SK-N-MC (cell line): ENCODE measurements at regions not wholly inside any gene's neighbourhood (a gene's known extent, or its start where the extent isn't known, plus 50 kb on each side); places are given as distances from the start of the nearest gene placed in this dataset.

ENCODE experiments used
- DNase-seq: peaks from one replicate; pipeline ENCODE4 v3.0.0-alpha.2; 2011; ENCODE audit warnings: low read depth, low spot score
- H3K27ac ChIP-seq: fragments of 200-600 bp; sonication (generic); 2 replicates; pipeline ENCODE4 v1.5.1; 2016; ENCODE audit warnings: mixed run types
- H3K36me3 ChIP-seq: fragments of 200-600 bp; sonication (generic); 2 replicates; pipeline ENCODE4 v1.6.1; 2017; ENCODE audit warnings: antibody characterized with exemption, low read length, mixed read lengths; ENCODE audit not compliant: insufficient read depth
- H3K4me3 ChIP-seq: fragments of 200-600 bp; sonication (generic); 2 replicates; pipeline ENCODE4 v1.5.1; 2016
- H3K9ac ChIP-seq: fragments of 200-600 bp; sonication (generic); 2 replicates; pipeline ENCODE4 v1.8.0; 2017; ENCODE audit warnings: mixed run types, mixed read lengths; ENCODE audit not compliant: insufficient read length
- H3K9me3 ChIP-seq: fragments of 200-600 bp; sonication (generic); 2 replicates; pipeline ENCODE4 v1.6.1; 2017; ENCODE audit warnings: low read depth, mild to moderate bottlenecking, antibody characterized with exemption, low read length, moderate library complexity, mixed read lengths
- EZH2 ChIP-seq: fragments of 200-600 bp; sonication (generic); IDR thresholded peaks from one replicate; pipeline ENCODE4 v1.6.1; 2017; ENCODE audit warnings: antibody characterized with exemption
- FOXP2 ChIP-seq: optimal IDR thresholded peaks from 2 replicates; pipeline ENCODE3; 2011; ENCODE audit warnings: mild to moderate bottlenecking, moderate library complexity; ENCODE audit not compliant: insufficient read depth; ENCODE audit errors: extremely low read length, control extremely low read depth
- POLR2AphosphoS5 ChIP-seq: IDR thresholded peaks from 2 replicates; pipeline ENCODE4 v1.6.1; 2012; ENCODE audit warnings: mild to moderate bottlenecking, low read depth, low read length, borderline replicate concordance

DNA sequence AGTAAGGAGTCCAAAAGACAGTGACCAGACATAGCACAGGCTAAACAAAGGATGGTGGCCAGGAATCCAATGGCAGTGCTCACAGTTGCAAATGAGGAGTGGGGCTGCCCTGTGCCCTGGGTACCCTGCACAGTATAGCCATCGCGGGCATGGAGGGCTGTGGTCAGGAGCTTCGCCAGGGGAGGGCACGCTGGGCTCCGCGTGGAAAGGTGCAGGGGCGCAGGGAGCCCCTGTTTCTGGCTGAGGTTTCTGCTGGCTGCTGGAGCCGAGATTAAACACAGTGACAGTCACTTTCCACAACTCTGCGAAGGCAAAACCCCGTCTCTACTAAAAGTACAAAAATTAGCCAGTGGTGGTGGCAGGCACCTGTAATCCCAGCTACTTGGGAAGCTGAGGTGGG, 194.7 kb downstream of the GALR1 start:
- DNase-seq: no peak
- Histone ChIP-seq H3K9ac (no peak overlapping the region), H3K27ac (no peak overlapping the region), H3K9me3 (no peaks in the 10 kb centered on the region), H3K36me3 (no peaks in the 10 kb centered on the region), H3K4me3 (no peak overlapping the region)
- TF ChIP-seq FOXP2: no peak
- TF ChIP-seq POLR2AphosphoS5: no peak
- TF ChIP-seq EZH2: no peak

DNA sequence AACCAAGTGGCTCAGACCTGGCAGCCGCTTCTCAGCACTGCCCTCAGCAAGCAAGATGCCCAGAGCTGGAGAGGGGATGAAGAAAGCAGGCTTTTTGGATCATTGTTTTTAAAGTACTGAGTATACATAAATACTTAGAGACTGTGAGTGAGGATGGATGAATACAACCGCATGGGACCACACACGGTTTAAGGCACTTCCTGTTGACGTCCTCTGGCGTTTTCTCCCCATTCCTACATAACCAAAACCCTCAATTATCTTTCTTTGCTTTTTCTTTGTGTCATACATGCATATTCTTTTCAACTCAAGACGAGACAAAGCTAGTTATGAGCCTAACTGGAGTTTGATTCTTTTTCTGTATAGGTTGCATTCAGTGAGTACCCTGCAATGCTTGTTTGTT, 198.4 kb downstream of the GALR1 start:
- no peaks in the 10 kb centered on the region for H3K36me3 ChIP-seq
- no peaks in the 10 kb centered on the region for H3K9me3 ChIP-seq
- no peak overlapping the region for H3K27ac ChIP-seq
- H3K4me3 ChIP-seq: no peak overlapping the region
- no peak for DNase-seq
- TF ChIP-seq POLR2AphosphoS5: no peak
- no peak overlapping the region for H3K9ac ChIP-seq

DNA sequence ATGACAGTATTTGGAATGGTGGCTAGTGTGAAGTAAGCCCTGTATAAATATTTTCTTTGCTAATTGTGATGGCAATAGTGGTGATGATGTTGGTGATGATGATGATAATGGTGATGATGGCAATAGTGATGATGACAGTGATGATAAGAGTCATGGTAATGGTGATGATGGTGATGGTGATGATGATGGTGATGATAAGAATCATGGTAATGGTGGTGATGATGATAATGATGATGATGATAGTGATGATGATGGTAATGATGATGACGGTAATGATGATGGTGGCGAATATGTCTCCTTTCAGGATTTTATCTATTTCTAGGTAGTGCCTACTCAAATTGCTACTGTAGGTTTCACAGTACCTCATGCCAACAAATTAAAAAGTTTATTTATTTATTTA, 205.4 kb downstream of the GALR1 start:
- Histone ChIP-seq H3K27ac (no peak overlapping the region), H3K9ac (no peak overlapping the region), H3K9me3 (no peaks in the 10 kb centered on the region), H3K4me3 (no peak overlapping the region), H3K36me3 (no peaks in the 10 kb centered on the region)
- DNase-seq: no peak
- no peak for TF ChIP-seq FOXP2
- TF ChIP-seq EZH2: no peak
- no peak for TF ChIP-seq POLR2AphosphoS5

DNA sequence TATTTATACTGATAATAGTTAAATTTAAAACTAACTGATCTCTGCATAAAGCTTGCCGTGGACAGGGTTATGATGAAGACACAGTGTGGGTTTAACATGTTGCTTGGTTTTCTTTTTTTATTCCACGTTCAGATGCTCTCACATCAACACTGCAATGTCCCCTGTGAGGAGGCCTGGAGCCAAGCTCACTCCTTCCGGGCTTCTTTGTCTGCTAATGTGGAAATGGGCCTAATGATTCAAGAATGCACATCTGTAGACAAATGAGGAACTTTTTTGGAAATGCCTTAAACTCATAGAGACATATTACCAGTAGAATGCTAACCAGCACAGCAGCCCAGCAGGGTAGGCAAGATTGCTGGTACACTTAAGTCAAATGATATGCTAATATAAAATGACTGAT, 208.0 kb downstream of the GALR1 start:
- no peak overlapping the region for H3K9ac ChIP-seq
- DNase-seq: no peak

GRCh38 chr18:77461062-77461688, 211.5 kb downstream of the GALR1 start:
- TF ChIP-seq POLR2AphosphoS5: no peak
- no peak for TF ChIP-seq FOXP2
- no peak for TF ChIP-seq EZH2
- H3K9ac ChIP-seq: no peak overlapping the region
- no peaks in the 10 kb centered on the region for H3K9me3 ChIP-seq
- H3K4me3 ChIP-seq: no peak overlapping the region
- no peaks in the 10 kb centered on the region for H3K36me3 ChIP-seq
- H3K27ac ChIP-seq: no peak overlapping the region
- no peak for DNase-seq

More for the DNA sequence above, 208.0 kb downstream of the GALR1 start:
- TF ChIP-seq EZH2 (no peak), FOXP2 (no peak), POLR2AphosphoS5 (no peak)
- Histone ChIP-seq H3K36me3 (no peaks in the 10 kb centered on the region), H3K9me3 (no peaks in the 10 kb centered on the region), H3K4me3 (no peak overlapping the region), H3K27ac (no peak overlapping the region)

GRCh38 chr18:77464917-77465316, 215.3 kb downstream of the GALR1 start:
- H3K9me3 ChIP-seq: no peaks in the 10 kb centered on the region
- H3K4me3 ChIP-seq: no peak overlapping the region
- no peak overlapping the region for H3K27ac ChIP-seq
- TF ChIP-seq FOXP2 (no peak), POLR2AphosphoS5 (no peak), EZH2 (no peak)
- no peak for DNase-seq
- H3K36me3 ChIP-seq: no peaks in the 10 kb centered on the region
- H3K9ac ChIP-seq: no peak overlapping the region

- no peak for TF ChIP-seq EZH2
- TF ChIP-seq FOXP2: no peak
- TF ChIP-seq POLR2AphosphoS5: no peak
- no peaks in the 10 kb centered on the region for H3K36me3 ChIP-seq
- H3K9ac ChIP-seq: no peak overlapping the region
- H3K27ac ChIP-seq: no peak overlapping the region
- H3K4me3 ChIP-seq: no peak overlapping the region
- no peak for DNase-seq
- H3K9me3 ChIP-seq: no peaks in the 10 kb centered on the region
These were observed 217.2 kb downstream of the GALR1 start for GRCh38 chr18:77466890-77467289.

DNA sequence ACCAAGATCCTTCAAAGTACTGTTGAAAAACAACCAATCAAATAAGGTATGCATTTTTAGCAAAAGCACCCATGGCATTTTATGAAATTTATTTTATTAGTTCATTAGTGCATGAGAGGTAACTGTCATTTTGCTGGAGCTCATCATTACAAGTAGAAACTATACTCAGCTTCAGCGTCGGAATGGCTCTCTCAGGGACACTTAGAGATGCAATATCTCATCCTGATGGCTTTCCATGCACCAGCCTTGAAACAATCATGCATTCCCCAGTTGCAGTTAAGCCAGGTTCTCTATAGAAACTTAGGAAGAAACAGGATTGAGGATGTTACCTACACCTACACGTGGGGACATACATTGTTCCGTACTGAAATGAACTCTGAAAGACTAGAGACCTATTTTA, 219.5 kb downstream of the GALR1 start:
- TF ChIP-seq POLR2AphosphoS5: no peak
- no peak for TF ChIP-seq FOXP2
- no peak for TF ChIP-seq EZH2
- H3K9ac ChIP-seq: no peak overlapping the region
- DNase-seq: no peak
- no peaks in the 10 kb centered on the region for H3K36me3 ChIP-seq
- H3K9me3 ChIP-seq: no peaks in the 10 kb centered on the region
- H3K27ac ChIP-seq: no peak overlapping the region
- no peak overlapping the region for H3K4me3 ChIP-seq
